ENCODE measurements at regions not wholly inside any gene's neighbourhood (a gene's known extent, or its start where the extent isn't known, plus 50 kb on each side); places are given as distances from the start of the nearest gene placed in this dataset.

DNA sequence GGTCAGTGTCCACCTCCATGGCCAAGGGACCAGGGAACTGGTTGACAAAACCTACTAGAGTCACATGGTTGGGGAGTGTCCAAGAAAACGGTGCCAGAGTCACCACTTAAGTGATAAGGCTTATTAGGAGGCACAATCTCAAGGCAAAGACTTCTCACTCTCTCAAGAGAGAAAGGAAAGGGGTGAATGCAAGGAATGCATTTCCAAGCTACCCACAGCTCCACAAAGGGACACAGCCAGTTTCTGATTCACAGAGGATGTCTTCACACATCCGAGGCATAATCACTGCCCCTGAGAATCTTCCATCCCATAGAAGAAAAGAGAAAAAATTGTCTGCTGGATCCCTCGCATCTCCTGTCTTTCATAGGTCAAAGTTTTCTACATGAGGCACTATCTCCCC is 269.3 kb downstream of the TNS1 start:
- no peak overlapping the region for H3K4me3 ChIP-seq (ENCODE audit: low read depth, low read length)
- TF ChIP-seq, protein P1, sequence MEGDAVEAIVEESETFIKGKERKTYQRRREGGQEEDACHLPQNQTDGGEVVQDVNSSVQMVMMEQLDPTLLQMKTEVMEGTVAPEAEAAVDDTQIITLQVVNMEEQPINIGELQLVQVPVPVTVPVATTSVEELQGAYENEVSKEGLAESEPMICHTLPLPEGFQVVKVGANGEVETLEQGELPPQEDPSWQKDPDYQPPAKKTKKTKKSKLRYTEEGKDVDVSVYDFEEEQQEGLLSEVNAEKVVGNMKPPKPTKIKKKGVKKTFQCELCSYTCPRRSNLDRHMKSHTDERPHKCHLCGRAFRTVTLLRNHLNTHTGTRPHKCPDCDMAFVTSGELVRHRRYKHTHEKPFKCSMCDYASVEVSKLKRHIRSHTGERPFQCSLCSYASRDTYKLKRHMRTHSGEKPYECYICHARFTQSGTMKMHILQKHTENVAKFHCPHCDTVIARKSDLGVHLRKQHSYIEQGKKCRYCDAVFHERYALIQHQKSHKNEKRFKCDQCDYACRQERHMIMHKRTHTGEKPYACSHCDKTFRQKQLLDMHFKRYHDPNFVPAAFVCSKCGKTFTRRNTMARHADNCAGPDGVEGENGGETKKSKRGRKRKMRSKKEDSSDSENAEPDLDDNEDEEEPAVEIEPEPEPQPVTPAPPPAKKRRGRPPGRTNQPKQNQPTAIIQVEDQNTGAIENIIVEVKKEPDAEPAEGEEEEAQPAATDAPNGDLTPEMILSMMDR (IDR thresholded peaks at IDR 0.05; ENCODE audit: low read depth, low read length) = no peak

DNA sequence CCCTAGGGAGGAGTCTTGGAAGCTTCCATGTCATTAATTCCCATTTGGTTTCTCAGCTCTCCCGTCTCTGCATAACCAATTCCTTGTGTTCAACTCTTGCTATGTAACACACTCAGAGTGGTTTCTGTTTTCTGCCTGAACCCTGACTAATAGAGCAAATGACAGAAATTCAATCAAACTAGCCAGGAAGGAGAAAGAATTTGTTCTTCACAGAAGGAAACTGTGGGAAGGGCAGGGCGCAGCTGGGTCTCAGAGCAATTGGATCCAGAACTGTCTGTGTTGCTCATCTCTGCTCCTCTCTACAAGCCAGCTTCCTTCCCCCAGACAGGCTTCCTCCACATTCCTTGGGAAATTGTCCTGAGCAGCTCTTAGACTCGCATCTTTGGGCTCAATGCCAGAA is 269.8 kb downstream of the TNS1 start:
- TF ChIP-seq, protein P1 (IDR thresholded peaks at IDR 0.05; ENCODE audit: low read depth, low read length) = no peak
- H3K4me3 ChIP-seq (ENCODE audit: low read depth, low read length) = no peak overlapping the region

DNA sequence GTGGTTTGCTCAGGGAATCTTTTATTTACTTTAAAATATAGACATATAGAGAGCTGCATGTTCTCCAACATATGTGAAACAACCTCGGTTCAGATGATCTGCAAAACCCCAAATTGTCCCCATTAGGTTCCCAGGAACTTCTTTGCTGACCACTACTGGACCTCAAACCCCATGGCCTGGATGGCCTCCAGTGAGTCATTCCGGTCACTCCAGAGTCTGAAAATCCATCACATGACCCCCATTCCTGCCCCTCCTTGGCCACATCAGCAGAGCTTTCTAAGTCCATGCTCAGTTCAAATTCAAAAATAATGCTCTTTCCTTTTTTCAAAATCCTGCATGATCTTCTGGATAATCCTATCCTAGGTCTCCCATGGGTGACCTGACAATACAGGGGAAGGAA is 271.0 kb downstream of the TNS1 start:
- H3K4me3 ChIP-seq (ENCODE audit: low read depth, low read length) = no peak overlapping the region
- TF ChIP-seq, protein P1 (IDR thresholded peaks at IDR 0.05; ENCODE audit: low read depth, low read length) = no peak

DNA sequence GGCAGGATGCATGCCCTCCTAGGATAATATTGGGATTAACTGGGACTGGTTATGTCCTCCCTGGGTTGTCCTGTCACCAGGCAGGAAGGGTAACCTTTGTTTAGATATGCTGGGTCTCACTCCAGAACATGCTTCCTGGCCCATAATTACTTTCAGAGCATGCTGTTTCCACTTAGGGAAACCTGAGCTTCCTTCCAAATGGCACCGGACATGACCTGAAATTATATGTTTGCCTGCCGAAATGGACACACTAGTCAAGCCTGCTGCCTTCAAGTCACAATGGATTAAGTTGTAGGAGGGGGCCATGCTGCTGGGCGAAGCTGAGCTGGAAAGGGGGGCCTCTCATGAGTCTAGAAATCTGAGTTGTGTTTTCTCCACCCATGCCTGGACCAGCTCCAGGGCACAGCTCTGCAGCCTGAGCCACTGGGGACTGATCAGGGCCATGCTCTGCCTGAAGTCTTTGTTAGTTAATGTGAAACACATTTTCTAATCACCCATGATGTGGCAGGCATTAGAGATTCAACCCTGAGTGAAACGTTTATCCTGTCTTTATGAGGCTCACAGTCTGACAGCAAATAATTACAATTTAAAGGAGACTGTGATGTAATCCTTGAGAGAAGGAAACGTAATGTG is 273.3 kb downstream of the TNS1 start:
- no peak overlapping the region for H3K4me3 ChIP-seq (ENCODE audit: low read depth, low read length)
- TF ChIP-seq, protein P1 (IDR thresholded peaks at IDR 0.05; ENCODE audit: low read depth, low read length) = no peak

DNA sequence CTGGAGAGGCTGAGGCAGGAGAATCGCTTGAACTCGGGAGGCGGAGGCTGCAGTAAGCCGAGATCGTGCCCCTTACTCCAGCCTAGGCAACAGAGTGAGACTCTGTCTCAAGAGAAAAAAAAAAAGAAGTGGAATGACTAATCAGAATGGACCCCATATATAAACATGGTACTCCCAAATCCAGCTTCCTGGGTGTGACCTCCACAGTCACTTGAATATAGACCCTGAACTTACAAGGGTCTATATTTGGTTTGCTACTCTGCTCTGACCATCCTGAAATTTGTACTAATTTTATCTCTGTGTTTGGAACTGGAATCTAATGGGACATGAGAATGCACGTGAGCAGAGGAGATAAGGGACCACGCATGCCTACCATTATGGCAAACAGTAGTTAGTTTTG is 275.0 kb downstream of the TNS1 start:
- TF ChIP-seq, protein P1 (IDR thresholded peaks at IDR 0.05; ENCODE audit: low read depth, low read length) = no peak
- no peak overlapping the region for H3K4me3 ChIP-seq (ENCODE audit: low read depth, low read length)

DNA sequence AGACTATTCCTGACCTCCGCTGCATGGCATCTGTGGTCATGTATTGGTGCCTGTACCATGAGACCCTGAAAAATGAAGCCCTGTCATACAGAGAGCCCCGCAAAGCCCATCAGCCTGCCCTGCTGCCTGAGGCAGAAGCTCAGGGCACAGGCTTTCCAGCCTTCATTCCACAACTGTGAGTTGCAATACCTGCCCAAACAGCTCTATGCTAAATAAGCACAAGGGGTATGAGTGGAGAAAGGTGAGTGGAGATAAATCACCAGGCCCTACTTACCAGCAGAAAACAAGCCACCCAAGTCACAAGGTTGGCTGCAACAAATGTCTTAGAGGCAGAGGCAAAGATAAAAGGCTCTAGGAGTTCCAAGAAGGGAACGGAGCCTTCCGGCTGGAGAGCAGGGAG is 277.4 kb downstream of the TNS1 start:
- no peak overlapping the region for H3K4me3 ChIP-seq (ENCODE audit: low read depth, low read length)
- TF ChIP-seq, protein P1 (IDR thresholded peaks at IDR 0.05; ENCODE audit: low read depth, low read length) = no peak

DNA sequence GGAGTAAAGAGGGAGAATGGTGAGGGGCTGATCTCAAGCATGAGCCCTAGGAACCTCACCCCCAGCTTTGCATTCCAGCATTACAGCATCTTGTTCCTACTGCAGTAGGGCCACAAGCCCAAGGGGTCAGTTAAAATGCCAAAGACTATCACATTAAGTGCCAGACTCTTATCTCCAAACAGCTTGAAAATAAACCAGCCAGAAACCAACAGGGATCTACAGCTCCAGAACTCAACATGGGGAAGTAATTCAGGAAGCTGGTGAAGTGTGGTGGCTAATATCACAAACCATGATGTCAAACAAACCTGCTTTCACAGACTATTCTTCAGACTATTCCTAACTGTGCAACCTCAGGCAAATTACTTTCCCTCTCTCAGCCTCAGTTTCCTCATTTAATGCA is 278.3 kb downstream of the TNS1 start:
- no peak overlapping the region for H3K4me3 ChIP-seq (ENCODE audit: low read depth, low read length)
- TF ChIP-seq, protein P1 (IDR thresholded peaks at IDR 0.05; ENCODE audit: low read depth, low read length) = no peak

Measured in WI38 (cell line).